ENCODE measurements at regions not wholly inside any gene's neighbourhood (a gene's known extent, or its start where the extent isn't known, plus 50 kb on each side); places are given as distances from the start of the nearest gene placed in this dataset.

- H3K27ac ChIP-seq (ENCODE audit: control insufficient read depth, insufficient read depth, low read length) = no peak overlapping the region
- no peak for FAIRE-seq
- H3K79me2 ChIP-seq (ENCODE audit: control insufficient read depth, insufficient read depth, low read length) = no peaks in the 10 kb centered on the region
- H3K4me3 ChIP-seq (ENCODE audit: control insufficient read depth in 2 of 3, extremely low read depth in 1 of 3, insufficient read depth in 2 of 3, low read depth in 1 of 3, low read length in 3 of 3) = no peak overlapping the region
- H4K20me1 ChIP-seq (ENCODE audit: control insufficient read depth, extremely low read depth, insufficient read depth, low read length) = no peaks in the 10 kb centered on the region
- H3K27me3 ChIP-seq (ENCODE audit: control insufficient read depth, extremely low read depth, insufficient read depth, low read length) = no peaks in the 10 kb centered on the region
- no peak overlapping the region for H3K4me2 ChIP-seq (ENCODE audit: control insufficient read depth, extremely low read depth, insufficient read depth, low read depth, low read length)
- DNase-seq (ENCODE audit: low read depth, low spot score) = no peak
- dilution Hi-C loops (cut with MboI; ENCODE audit: extremely low pct_ligation_motif_present, low sequenced_read_pairs) = no loop called here
- H3K9me1 ChIP-seq (ENCODE audit: control insufficient read depth, extremely low read depth, insufficient read depth, low read length) = no peaks in the 10 kb centered on the region
- H3K36me3 ChIP-seq (ENCODE audit: control insufficient read depth in 2 of 2, extremely low read depth in 1 of 2, insufficient read depth in 2 of 2, low read length in 2 of 2) = no peaks in the 10 kb centered on the region
- peak overlapping the region; percentile 12 for H2AFZ ChIP-seq (ENCODE audit: control insufficient read depth, low read length)
- H3K9ac ChIP-seq (ENCODE audit: control insufficient read depth, extremely low read depth, insufficient read depth, low read length) = no peak overlapping the region
- TF ChIP-seq CTCF (optimal IDR thresholded peaks at IDR 0.05 in 1 of 3, IDR thresholded peaks at IDR 0.05 in 1 of 3, conservative IDR thresholded peaks at IDR 0.05 in 1 of 3; ENCODE audit: extremely low read depth in 1 of 3, insufficient read depth in 2 of 3, low read length in 3 of 3) = no peak
- no peak for TF ChIP-seq EZH2 (IDR thresholded peaks at IDR 0.05; ENCODE audit: low read length)
- no peaks in the 10 kb centered on the region for H3K9me3 ChIP-seq (ENCODE audit: control insufficient read depth, low read depth, low read length)
- H3K4me1 ChIP-seq (ENCODE audit: control insufficient read depth, extremely low read depth, insufficient read depth, low read length) = no peaks in the 10 kb centered on the region
These were observed 70.8 kb upstream of the AKIRIN2 start for GRCh38 chr6:87772597-87773530.

GRCh38 chr6:87767478-87767877, 65.4 kb upstream of the AKIRIN2 start:
- Histone ChIP-seq H3K4me3 (ENCODE audit: control insufficient read depth in 2 of 3, extremely low read depth in 1 of 3, insufficient read depth in 2 of 3, low read depth in 1 of 3, low read length in 3 of 3) (no peak overlapping the region), H3K4me2 (ENCODE audit: control insufficient read depth, extremely low read depth, insufficient read depth, low read depth, low read length) (no peak overlapping the region), H3K79me2 (ENCODE audit: control insufficient read depth, insufficient read depth, low read length) (no peaks in the 10 kb centered on the region), H3K27ac (ENCODE audit: control insufficient read depth, insufficient read depth, low read length) (no peak overlapping the region), H3K9me1 (ENCODE audit: control insufficient read depth, extremely low read depth, insufficient read depth, low read length) (no peaks in the 10 kb centered on the region), H3K36me3 (ENCODE audit: control insufficient read depth in 2 of 2, extremely low read depth in 1 of 2, insufficient read depth in 2 of 2, low read length in 2 of 2) (no peaks in the 10 kb centered on the region), H3K27me3 (ENCODE audit: control insufficient read depth, extremely low read depth, insufficient read depth, low read length) (no peaks in the 10 kb centered on the region), H3K9ac (ENCODE audit: control insufficient read depth, extremely low read depth, insufficient read depth, low read length) (no peak overlapping the region), H2AFZ (ENCODE audit: control insufficient read depth, low read length) (no peak overlapping the region), H3K9me3 (ENCODE audit: control insufficient read depth, low read depth, low read length) (no peaks in the 10 kb centered on the region), H3K4me1 (ENCODE audit: control insufficient read depth, extremely low read depth, insufficient read depth, low read length) (peaks cover 3% of the 10 kb centered on the region), H4K20me1 (ENCODE audit: control insufficient read depth, extremely low read depth, insufficient read depth, low read length) (no peaks in the 10 kb centered on the region)
- dilution Hi-C loops (cut with MboI; ENCODE audit: extremely low pct_ligation_motif_present, low sequenced_read_pairs) = no loop called here
- DNase-seq (ENCODE audit: low read depth, low spot score) = no peak
- FAIRE-seq = no peak
- TF ChIP-seq CTCF (optimal IDR thresholded peaks at IDR 0.05 in 1 of 3, IDR thresholded peaks at IDR 0.05 in 1 of 3, conservative IDR thresholded peaks at IDR 0.05 in 1 of 3; ENCODE audit: extremely low read depth in 1 of 3, insufficient read depth in 2 of 3, low read length in 3 of 3) (no peak), EZH2 (IDR thresholded peaks at IDR 0.05; ENCODE audit: low read length) (no peak)
